Keratinocyte (primary cell): ENCODE measurements at regions not wholly inside any gene's neighbourhood (a gene's known extent, or its start where the extent isn't known, plus 50 kb on each side); places are given as distances from the start of the nearest gene placed in this dataset.

Experiments used
- DNase-seq: peaks from one replicate; pipeline ENCODE4 v3.0.0-alpha.2; 2011; ENCODE audit warnings: low read depth, missing footprints, low spot score
- FAIRE-seq: peaks from 2 replicates; lab custom pipeline; 2011; peaks lifted over from hg19 to GRCh38; lab: Jason Lieb, UNC
- H2AFZ ChIP-seq: 2 replicates; pipeline ENCODE4 v1.6.0; 2012; ENCODE audit warnings: low read length, control low read depth, inconsistent platforms; ENCODE audit not compliant: control insufficient read depth
- H3K27ac ChIP-seq: 2 replicates; pipeline ENCODE4 v1.5.1; 2011; ENCODE audit warnings: low read length; ENCODE audit not compliant: control insufficient read depth, insufficient read depth
- H3K27me3 ChIP-seq: 3 replicates; pipeline ENCODE4 v1.6.0; 2011; ENCODE audit warnings: low read length; ENCODE audit not compliant: control insufficient read depth, insufficient read depth; ENCODE audit errors: extremely low read depth
- H3K36me3 ChIP-seq, 2 experiments: 2 replicates in 1 of 2; 3 replicates in 1 of 2; pipeline ENCODE4 v1.5.1; 2011; ENCODE audit warnings: low read length in 2 of 2, mild to moderate bottlenecking in 1 of 2; ENCODE audit not compliant: control insufficient read depth in 2 of 2, insufficient read depth in 2 of 2; ENCODE audit errors: extremely low read depth in 1 of 2
- H3K4me1 ChIP-seq: 3 replicates; pipeline ENCODE4 v1.5.1; 2011; ENCODE audit warnings: low read length; ENCODE audit not compliant: control insufficient read depth, insufficient read depth; ENCODE audit errors: extremely low read depth
- H3K4me2 ChIP-seq: 3 replicates; pipeline ENCODE4 v1.6.0; 2011; ENCODE audit warnings: low read depth, low read length; ENCODE audit not compliant: control insufficient read depth, insufficient read depth; ENCODE audit errors: extremely low read depth
- H3K4me3 ChIP-seq, 3 experiments: fragments of 200-600 bp in 1 of 3; sonication (generic) in 1 of 3; 2 replicates in 2 of 3; 3 replicates in 1 of 3; pipeline ENCODE4 v1.5.1; 2011 to 2016; ENCODE audit warnings: low read length in 3 of 3, mild to moderate bottlenecking in 3 of 3, control low read depth in 2 of 3, inconsistent platforms in 1 of 3, low read depth in 1 of 3, mixed read lengths in 1 of 3, mixed run types in 1 of 3, moderate library complexity in 1 of 3; ENCODE audit not compliant: control insufficient read depth in 2 of 3, insufficient read depth in 2 of 3; ENCODE audit errors: extremely low read depth in 1 of 3
- H3K79me2 ChIP-seq: 2 replicates; pipeline ENCODE4 v1.6.0; 2012; ENCODE audit warnings: low read length; ENCODE audit not compliant: control insufficient read depth, insufficient read depth
- H3K9ac ChIP-seq: 3 replicates; pipeline ENCODE4 v1.6.0; 2011; ENCODE audit warnings: low read length; ENCODE audit not compliant: control insufficient read depth, insufficient read depth; ENCODE audit errors: extremely low read depth
- H3K9me1 ChIP-seq: 3 replicates; pipeline ENCODE4 v1.6.0; 2011; ENCODE audit warnings: low read length; ENCODE audit not compliant: control insufficient read depth, insufficient read depth; ENCODE audit errors: extremely low read depth
- H3K9me3 ChIP-seq: 2 replicates; pipeline ENCODE4 v1.5.1; 2012; ENCODE audit warnings: low read depth, low read length; ENCODE audit not compliant: control insufficient read depth
- H4K20me1 ChIP-seq: 3 replicates; pipeline ENCODE4 v1.6.0; 2011; ENCODE audit warnings: low read length; ENCODE audit not compliant: control insufficient read depth, insufficient read depth; ENCODE audit errors: extremely low read depth
- CTCF ChIP-seq, 3 experiments: IDR thresholded peaks in 1 of 3; conservative IDR thresholded peaks in 1 of 3; optimal IDR thresholded peaks in 1 of 3; 2 replicates in 2 of 3; 3 replicates in 1 of 3; pipeline versions ENCODE3 to v1.5.1; 2011; ENCODE audit warnings: low read length in 3 of 3, mild to moderate bottlenecking in 3 of 3, moderate library complexity in 2 of 3, control low read depth in 1 of 3, inconsistent platforms in 1 of 3; ENCODE audit not compliant: insufficient read depth in 2 of 3; ENCODE audit errors: extremely low read depth in 1 of 3
- EZH2 ChIP-seq: IDR thresholded peaks from one replicate; pipeline ENCODE4 v1.6.1; 2012; ENCODE audit warnings: inconsistent platforms, mild to moderate bottlenecking, low read length, moderate library complexity
- dilution Hi-C: fragments of 300-500 bp; cut with MboI; formaldehyde crosslinking; loops from one replicate; pipeline ENCODE4 v1.7.0; 2020; ENCODE audit warnings: low sequenced_read_pairs; ENCODE audit not compliant: extremely low pct_ligation_motif_present

- dilution Hi-C loops: no loop called here
- H2AFZ ChIP-seq: no peak overlapping the region
- DNase-seq (no peak), FAIRE-seq (no peak)
- no peak overlapping the region for H3K27ac ChIP-seq
- no peaks in the 10 kb centered on the region for H3K36me3 ChIP-seq
- no peak overlapping the region for H3K9ac ChIP-seq
- no peaks in the 10 kb centered on the region for H3K27me3 ChIP-seq
- H3K79me2 ChIP-seq: no peaks in the 10 kb centered on the region
- H3K9me3 ChIP-seq: no peaks in the 10 kb centered on the region
- no peak overlapping the region for H3K4me2 ChIP-seq
- no peaks in the 10 kb centered on the region for H3K4me1 ChIP-seq
- no peaks in the 10 kb centered on the region for H3K9me1 ChIP-seq
- no peaks in the 10 kb centered on the region for H4K20me1 ChIP-seq
- TF ChIP-seq EZH2 (no peak), CTCF (optimal IDR thresholded peaks at IDR 0.05 in 1 of 3, IDR thresholded peaks at IDR 0.05 in 1 of 3, conservative IDR thresholded peaks at IDR 0.05 in 1 of 3; ENCODE audit: extremely low read depth in 1 of 3, insufficient read depth in 2 of 3, low read length in 3 of 3) (peak in 1 of 3 experiments; percentile 18)
- H3K4me3 ChIP-seq: no peak overlapping the region
Observed at GRCh38 chr6:71190809-71191208, 97.8 kb upstream of the OGFRL1 start.

- no peaks in the 10 kb centered on the region for H3K27me3 ChIP-seq
- no peak overlapping the region for H3K27ac ChIP-seq
- no peaks in the 10 kb centered on the region for H3K79me2 ChIP-seq
- no peak overlapping the region for H3K9ac ChIP-seq
- H3K4me2 ChIP-seq: no peak overlapping the region
- no peaks in the 10 kb centered on the region for H3K9me1 ChIP-seq
- TF ChIP-seq EZH2: no peak
- no peak for TF ChIP-seq CTCF (optimal IDR thresholded peaks at IDR 0.05 in 1 of 3, IDR thresholded peaks at IDR 0.05 in 1 of 3, conservative IDR thresholded peaks at IDR 0.05 in 1 of 3; ENCODE audit: extremely low read depth in 1 of 3, insufficient read depth in 2 of 3, low read length in 3 of 3)
- dilution Hi-C loops: no loop called here
- no peak overlapping the region for H2AFZ ChIP-seq
- H3K4me1 ChIP-seq: no peaks in the 10 kb centered on the region
- H3K36me3 ChIP-seq: no peaks in the 10 kb centered on the region
- FAIRE-seq (no peak), DNase-seq (no peak)
- no peaks in the 10 kb centered on the region for H3K9me3 ChIP-seq
- no peaks in the 10 kb centered on the region for H4K20me1 ChIP-seq
- H3K4me3 ChIP-seq: no peak overlapping the region
Observed at GRCh38 chr6:71194724-71195123, 93.9 kb upstream of the OGFRL1 start.
